ENCODE measurements at regions not wholly inside any gene's neighbourhood (a gene's known extent, or its start where the extent isn't known, plus 50 kb on each side); places are given as distances from the start of the nearest gene placed in this dataset. TPM values are rescaled to one million over a fixed set of nuclear protein-coding genes. Genes with fewer than 3 reads are reported as not detected.

- TF ChIP-seq, protein P1, sequence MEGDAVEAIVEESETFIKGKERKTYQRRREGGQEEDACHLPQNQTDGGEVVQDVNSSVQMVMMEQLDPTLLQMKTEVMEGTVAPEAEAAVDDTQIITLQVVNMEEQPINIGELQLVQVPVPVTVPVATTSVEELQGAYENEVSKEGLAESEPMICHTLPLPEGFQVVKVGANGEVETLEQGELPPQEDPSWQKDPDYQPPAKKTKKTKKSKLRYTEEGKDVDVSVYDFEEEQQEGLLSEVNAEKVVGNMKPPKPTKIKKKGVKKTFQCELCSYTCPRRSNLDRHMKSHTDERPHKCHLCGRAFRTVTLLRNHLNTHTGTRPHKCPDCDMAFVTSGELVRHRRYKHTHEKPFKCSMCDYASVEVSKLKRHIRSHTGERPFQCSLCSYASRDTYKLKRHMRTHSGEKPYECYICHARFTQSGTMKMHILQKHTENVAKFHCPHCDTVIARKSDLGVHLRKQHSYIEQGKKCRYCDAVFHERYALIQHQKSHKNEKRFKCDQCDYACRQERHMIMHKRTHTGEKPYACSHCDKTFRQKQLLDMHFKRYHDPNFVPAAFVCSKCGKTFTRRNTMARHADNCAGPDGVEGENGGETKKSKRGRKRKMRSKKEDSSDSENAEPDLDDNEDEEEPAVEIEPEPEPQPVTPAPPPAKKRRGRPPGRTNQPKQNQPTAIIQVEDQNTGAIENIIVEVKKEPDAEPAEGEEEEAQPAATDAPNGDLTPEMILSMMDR (IDR thresholded peaks at IDR 0.05) = no peak
- peaks cover 44% of the 10 kb centered on the region for H3K9me3 Mint-ChIP-seq (ENCODE audit: low read depth)
- no peaks in the 10 kb centered on the region for H3K36me3 Mint-ChIP-seq (ENCODE audit: low read depth)
- H3K27me3 Mint-ChIP-seq (ENCODE audit: low read depth) = no peaks in the 10 kb centered on the region
- no peaks in the 10 kb centered on the region for H3K4me1 Mint-ChIP-seq (ENCODE audit: low read depth)
- H3K27ac Mint-ChIP-seq (ENCODE audit: unreplicated experiment) = no peak overlapping the region
- DNase-seq (ENCODE audit: low spot score) = no peak
- H3K4me3 Mint-ChIP-seq (ENCODE audit: unreplicated experiment) = no peak overlapping the region
Measured at GRCh38 chrX:146278381-146278780, 460.8 kb downstream of the SLITRK2 start.

Small RNAs in the stretch of these regions (microRNA-seq; reads per million reads assigned to microRNA genes)
- gene MIR888 (ENCODE audit: borderline number of aligned reads) (not detected), gene MIR890 (ENCODE audit: borderline number of aligned reads) (not detected), gene MIR891A (ENCODE audit: borderline number of aligned reads) (not detected), gene MIR891B (ENCODE audit: borderline number of aligned reads) (not detected), gene MIR892A (ENCODE audit: borderline number of aligned reads) (not detected), gene MIR892B (ENCODE audit: borderline number of aligned reads) (not detected), gene MIR892C (ENCODE audit: borderline number of aligned reads) (not detected)
